HFFc6 (cell line): ENCODE measurements at regions not wholly inside any gene's neighbourhood (a gene's known extent, or its start where the extent isn't known, plus 50 kb on each side); places are given as distances from the start of the nearest gene placed in this dataset.

Source experiments
- DNase-seq: peaks from one replicate; pipeline ENCODE4 v3.0.0-alpha.2; 2018
- H3K27ac Mint-ChIP-seq: 2 replicates; pipeline ENCODE4 v1.8.0; 2020; ENCODE audit warnings: mild to moderate bottlenecking, mixed read lengths
- H3K27me3 Mint-ChIP-seq: 2 replicates; pipeline ENCODE4 v1.8.0; 2021; ENCODE audit warnings: mild to moderate bottlenecking, moderate library complexity, mixed read lengths; ENCODE audit not compliant: insufficient read depth
- H3K36me3 Mint-ChIP-seq: 2 replicates; pipeline ENCODE4 v1.8.0; 2021; ENCODE audit warnings: low read depth, mixed read lengths
- H3K4me1 Mint-ChIP-seq: 2 replicates; pipeline ENCODE4 v1.8.0; 2020; ENCODE audit warnings: low read depth, mixed read lengths
- H3K4me3 Mint-ChIP-seq: 2 replicates; pipeline ENCODE4 v1.8.0; 2020; ENCODE audit warnings: mild to moderate bottlenecking, moderate library complexity, mixed read lengths
- H3K9me3 Mint-ChIP-seq: 2 replicates; pipeline ENCODE4 v1.8.0; 2020; ENCODE audit warnings: mild to moderate bottlenecking, mixed read lengths
- TF ChIP-seq, protein P1 (sequence below): fragments of 200-600 bp; sonication (generic); IDR thresholded peaks from 2 replicates; pipeline ENCODE4 v1.5.0; 2021; ENCODE audit warnings: antibody characterized with exemption, mild to moderate bottlenecking

- Mint-ChIP-seq H3K4me3 (no peak overlapping the region), H3K27me3 (peaks cover 1% of the 10 kb centered on the region; the same call in 1 of the 2 replicates), H3K36me3 (no peaks in the 10 kb centered on the region), H3K27ac (no peak overlapping the region), H3K4me1 (no peaks in the 10 kb centered on the region), H3K9me3 (peaks cover 1% of the 10 kb centered on the region; the same call in 1 of the 2 replicates)
- DNase-seq: no peak
- TF ChIP-seq, protein P1, sequence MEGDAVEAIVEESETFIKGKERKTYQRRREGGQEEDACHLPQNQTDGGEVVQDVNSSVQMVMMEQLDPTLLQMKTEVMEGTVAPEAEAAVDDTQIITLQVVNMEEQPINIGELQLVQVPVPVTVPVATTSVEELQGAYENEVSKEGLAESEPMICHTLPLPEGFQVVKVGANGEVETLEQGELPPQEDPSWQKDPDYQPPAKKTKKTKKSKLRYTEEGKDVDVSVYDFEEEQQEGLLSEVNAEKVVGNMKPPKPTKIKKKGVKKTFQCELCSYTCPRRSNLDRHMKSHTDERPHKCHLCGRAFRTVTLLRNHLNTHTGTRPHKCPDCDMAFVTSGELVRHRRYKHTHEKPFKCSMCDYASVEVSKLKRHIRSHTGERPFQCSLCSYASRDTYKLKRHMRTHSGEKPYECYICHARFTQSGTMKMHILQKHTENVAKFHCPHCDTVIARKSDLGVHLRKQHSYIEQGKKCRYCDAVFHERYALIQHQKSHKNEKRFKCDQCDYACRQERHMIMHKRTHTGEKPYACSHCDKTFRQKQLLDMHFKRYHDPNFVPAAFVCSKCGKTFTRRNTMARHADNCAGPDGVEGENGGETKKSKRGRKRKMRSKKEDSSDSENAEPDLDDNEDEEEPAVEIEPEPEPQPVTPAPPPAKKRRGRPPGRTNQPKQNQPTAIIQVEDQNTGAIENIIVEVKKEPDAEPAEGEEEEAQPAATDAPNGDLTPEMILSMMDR: no peak
These were observed 194.8 kb upstream of the PRSS16 start for GRCh38 chr6:27052731-27053082.

DNA sequence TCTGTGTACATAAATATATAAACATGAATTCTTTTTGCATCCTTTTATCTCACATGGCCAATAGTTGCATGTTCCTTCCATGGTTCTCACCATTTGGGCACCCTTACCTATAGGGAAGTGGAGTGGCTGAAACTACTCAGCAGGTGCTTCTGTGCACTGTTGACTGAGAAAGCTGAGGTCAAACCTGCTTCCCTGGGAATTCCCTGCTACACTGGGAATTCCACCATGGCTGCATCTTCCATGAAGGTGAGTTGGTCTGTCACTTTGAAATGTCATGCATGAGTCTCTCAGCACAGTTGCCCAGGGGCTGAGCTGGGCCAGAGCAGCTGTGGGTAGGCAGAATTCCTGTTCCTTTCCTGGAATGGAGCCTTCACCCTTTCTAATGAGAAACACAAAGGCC lies 193.8 kb upstream of the PRSS16 start:
- Mint-ChIP-seq H3K27ac (no peak overlapping the region), H3K27me3 (peaks cover 1% of the 10 kb centered on the region; the same call in 1 of the 2 replicates), H3K4me1 (no peaks in the 10 kb centered on the region), H3K4me3 (no peak overlapping the region), H3K9me3 (no peaks in the 10 kb centered on the region; the same call in 1 of the 2 replicates), H3K36me3 (no peaks in the 10 kb centered on the region)
- TF ChIP-seq, protein P1: no peak
- no peak for DNase-seq

DNA sequence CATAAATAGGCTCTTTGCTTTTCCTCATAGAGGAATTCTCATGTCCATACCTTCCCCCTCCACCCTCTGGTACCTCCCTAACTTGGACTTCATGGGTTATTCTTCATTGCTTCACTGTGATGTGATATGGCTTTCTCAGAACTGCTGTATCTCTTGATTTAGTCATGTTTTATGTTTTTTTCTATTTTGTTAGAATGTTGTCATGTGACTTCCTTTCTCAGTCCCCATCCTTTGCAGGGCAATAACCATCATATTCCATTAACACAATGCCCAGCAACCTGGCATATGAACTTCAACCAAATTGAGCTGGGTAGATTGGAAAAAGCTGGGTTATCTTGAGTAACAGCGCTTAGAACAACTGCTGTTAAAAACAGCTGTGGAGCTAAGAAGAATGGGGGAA lies 190.9 kb upstream of the PRSS16 start:
- TF ChIP-seq, protein P1: no peak
- Mint-ChIP-seq H3K36me3 (no peaks in the 10 kb centered on the region), H3K4me3 (no peak overlapping the region), H3K4me1 (no peaks in the 10 kb centered on the region), H3K27me3 (peaks cover 1% of the 10 kb centered on the region; the same call in 1 of the 2 replicates), H3K9me3 (no peaks in the 10 kb centered on the region), H3K27ac (no peak overlapping the region)
- no peak for DNase-seq

- TF ChIP-seq, protein P1: no peak
- Mint-ChIP-seq H3K36me3 (no peaks in the 10 kb centered on the region), H3K27ac (no peak overlapping the region), H3K4me1 (no peaks in the 10 kb centered on the region), H3K4me3 (no peak overlapping the region), H3K9me3 (no peaks in the 10 kb centered on the region), H3K27me3 (peaks cover 2% of the 10 kb centered on the region)
- no peak for DNase-seq
These were observed 187.7 kb upstream of the PRSS16 start for GRCh38 chr6:27059621-27060425.

- Mint-ChIP-seq H3K9me3 (no peaks in the 10 kb centered on the region), H3K4me1 (no peaks in the 10 kb centered on the region), H3K27me3 (peaks cover 5% of the 10 kb centered on the region), H3K36me3 (no peaks in the 10 kb centered on the region), H3K27ac (no peak overlapping the region), H3K4me3 (no peak overlapping the region)
- no peak for DNase-seq
- TF ChIP-seq, protein P1: no peak
These were observed 186.1 kb upstream of the PRSS16 start for GRCh38 chr6:27061235-27061993.
